ENCODE measurements at regions not wholly inside any gene's neighbourhood (a gene's known extent, or its start where the extent isn't known, plus 50 kb on each side); places are given as distances from the start of the nearest gene placed in this dataset.

- no peak for DNase-seq
Observed at GRCh38 chr13:111394211-111394922, 73.9 kb downstream of the TEX29 start.

- DNase-seq: no peak
Observed at GRCh38 chr13:111395511-111396393, 75.3 kb downstream of the TEX29 start.

GRCh38 chr13:111396457-111396856 is 76.0 kb downstream of the TEX29 start:
- DNase-seq: no peak

- DNase-seq: no peak
Observed at GRCh38 chr13:111397202-111397880, 76.9 kb downstream of the TEX29 start.

GRCh38 chr13:111398196-111398595 is 77.8 kb downstream of the TEX29 start:
- no peak for DNase-seq

GRCh38 chr13:111398715-111399299 is 78.4 kb downstream of the TEX29 start:
- no peak for DNase-seq

- no peak for DNase-seq
Observed at GRCh38 chr13:111399334-111399733, 78.9 kb downstream of the TEX29 start.

GRCh38 chr13:111399776-111400538 is 79.5 kb downstream of the TEX29 start:
- no peak for DNase-seq

- DNase-seq: no peak
Observed at GRCh38 chr13:111401151-111401550, 80.7 kb downstream of the TEX29 start.

GRCh38 chr13:111401755-111402154 is 81.3 kb downstream of the TEX29 start:
- DNase-seq: no peak

- no peak for DNase-seq
Observed at GRCh38 chr13:111402441-111402840, 82.0 kb downstream of the TEX29 start.

- DNase-seq: no peak
Observed at GRCh38 chr13:111403266-111403665, 82.8 kb downstream of the TEX29 start.

GRCh38 chr13:111404746-111405145 is 84.3 kb downstream of the TEX29 start:
- DNase-seq: no peak

- no peak for DNase-seq
Observed at GRCh38 chr13:111406636-111407035, 86.2 kb downstream of the TEX29 start.

- DNase-seq: no peak
Observed at GRCh38 chr13:111407381-111408131, 87.1 kb downstream of the TEX29 start.

GRCh38 chr13:111409413-111409812 is 89.0 kb downstream of the TEX29 start:
- no peak for DNase-seq

- DNase-seq: no peak
Observed at GRCh38 chr13:111410232-111411021, 90.0 kb downstream of the TEX29 start.

GRCh38 chr13:111411151-111411858 is 90.9 kb downstream of the TEX29 start:
- DNase-seq: no peak

- no peak for DNase-seq
Observed at GRCh38 chr13:111411919-111412650, 91.6 kb downstream of the TEX29 start.

All from activated naive CD4-positive, alpha-beta T cell (primary cell).